ENCODE measurements at regions not wholly inside any gene's neighbourhood (a gene's known extent, or its start where the extent isn't known, plus 50 kb on each side); places are given as distances from the start of the nearest gene placed in this dataset.

DNA sequence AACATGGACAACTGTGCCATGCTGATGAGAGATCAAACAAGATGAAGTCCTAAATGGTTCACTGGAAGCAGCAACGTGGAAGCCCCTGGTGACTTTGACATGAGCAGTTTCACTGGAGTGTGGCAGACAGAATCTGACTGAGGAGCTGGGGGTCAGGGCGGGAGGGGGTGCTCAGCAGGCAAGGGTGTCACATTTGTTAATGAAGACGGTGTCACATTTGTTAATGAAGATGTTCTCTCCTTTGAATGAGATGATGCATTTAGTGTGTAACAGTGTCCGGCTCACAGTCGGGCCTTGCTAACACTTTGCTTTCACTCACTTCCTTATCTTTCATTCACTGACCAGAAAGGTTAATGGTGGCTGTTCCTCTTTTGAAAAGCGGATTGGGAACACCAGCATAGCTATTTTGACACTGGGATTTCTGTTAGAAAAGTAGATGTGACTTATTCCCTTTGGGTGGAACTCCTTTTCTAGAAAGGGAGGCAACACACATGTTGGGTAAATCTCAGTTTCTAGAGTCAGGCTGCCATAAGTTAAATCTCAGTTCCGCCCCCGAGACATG is 693.7 kb downstream of the UQCRFS1 start (continued):
- TF ChIP-seq SMAD3 (CRISPR knock-in tag; IDR thresholded peaks at IDR 0.05; ENCODE audit: borderline replicate concordance), result no peak
- TF ChIP-seq ZNF317 (CRISPR knock-in tag; IDR thresholded peaks at IDR 0.05; ENCODE audit: borderline replicate concordance, low read depth), result no peak
- TF ChIP-seq PRRX2 (CRISPR knock-in tag; IDR thresholded peaks at IDR 0.05), result no peak

- Mint-ChIP-seq H3K9me3 (no peaks in the 10 kb centered on the region), H3K27me3 (ENCODE audit: low read depth) (peaks cover 4% of the 10 kb centered on the region; the same call in 1 of the 2 replicates), H3K36me3 (no peaks in the 10 kb centered on the region), H3K4me1 (peaks cover 32% of the 10 kb centered on the region), H3K4me3 (no peak overlapping the region), H3K27ac (no peak overlapping the region)
- ATAC-seq, result no peak
- POLR2A ChIA-PET, result no interaction called here
- TF ChIP-seq ERG (CRISPR knock-in tag; IDR thresholded peaks at IDR 0.05) (no peak), ATF1 (CRISPR knock-in tag; IDR thresholded peaks at IDR 0.05) (no peak), ZNF121 (CRISPR knock-in tag; IDR thresholded peaks at IDR 0.05) (no peak), OVOL2 (CRISPR knock-in tag; IDR thresholded peaks at IDR 0.05; ENCODE audit: borderline replicate concordance) (no peak), ESRRA (CRISPR knock-in tag; IDR thresholded peaks at IDR 0.05; ENCODE audit: borderline replicate concordance) (no peak), ZNF232 (CRISPR knock-in tag; IDR thresholded peaks at IDR 0.05) (no peak), USF2 (CRISPR knock-in tag; IDR thresholded peaks at IDR 0.05) (no peak), ELF4 (CRISPR knock-in tag; IDR thresholded peaks at IDR 0.05; ENCODE audit: low read depth) (no peak), PREB (CRISPR knock-in tag; IDR thresholded peaks at IDR 0.05; ENCODE audit: borderline replicate concordance) (no peak), E2F4 (CRISPR knock-in tag; IDR thresholded peaks at IDR 0.05; ENCODE audit: borderline replicate concordance, low read depth) (no peak), JAZF1 (CRISPR knock-in tag; IDR thresholded peaks at IDR 0.05) (no peak), ZNF281 (CRISPR knock-in tag; IDR thresholded peaks at IDR 0.05) (no peak)
- TF ChIP-seq, protein P1, sequence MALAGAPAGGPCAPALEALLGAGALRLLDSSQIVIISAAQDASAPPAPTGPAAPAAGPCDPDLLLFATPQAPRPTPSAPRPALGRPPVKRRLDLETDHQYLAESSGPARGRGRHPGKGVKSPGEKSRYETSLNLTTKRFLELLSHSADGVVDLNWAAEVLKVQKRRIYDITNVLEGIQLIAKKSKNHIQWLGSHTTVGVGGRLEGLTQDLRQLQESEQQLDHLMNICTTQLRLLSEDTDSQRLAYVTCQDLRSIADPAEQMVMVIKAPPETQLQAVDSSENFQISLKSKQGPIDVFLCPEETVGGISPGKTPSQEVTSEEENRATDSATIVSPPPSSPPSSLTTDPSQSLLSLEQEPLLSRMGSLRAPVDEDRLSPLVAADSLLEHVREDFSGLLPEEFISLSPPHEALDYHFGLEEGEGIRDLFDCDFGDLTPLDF (CRISPR knock-in tag; IDR thresholded peaks at IDR 0.05), result no peak
- TF ChIP-seq, protein P2, sequence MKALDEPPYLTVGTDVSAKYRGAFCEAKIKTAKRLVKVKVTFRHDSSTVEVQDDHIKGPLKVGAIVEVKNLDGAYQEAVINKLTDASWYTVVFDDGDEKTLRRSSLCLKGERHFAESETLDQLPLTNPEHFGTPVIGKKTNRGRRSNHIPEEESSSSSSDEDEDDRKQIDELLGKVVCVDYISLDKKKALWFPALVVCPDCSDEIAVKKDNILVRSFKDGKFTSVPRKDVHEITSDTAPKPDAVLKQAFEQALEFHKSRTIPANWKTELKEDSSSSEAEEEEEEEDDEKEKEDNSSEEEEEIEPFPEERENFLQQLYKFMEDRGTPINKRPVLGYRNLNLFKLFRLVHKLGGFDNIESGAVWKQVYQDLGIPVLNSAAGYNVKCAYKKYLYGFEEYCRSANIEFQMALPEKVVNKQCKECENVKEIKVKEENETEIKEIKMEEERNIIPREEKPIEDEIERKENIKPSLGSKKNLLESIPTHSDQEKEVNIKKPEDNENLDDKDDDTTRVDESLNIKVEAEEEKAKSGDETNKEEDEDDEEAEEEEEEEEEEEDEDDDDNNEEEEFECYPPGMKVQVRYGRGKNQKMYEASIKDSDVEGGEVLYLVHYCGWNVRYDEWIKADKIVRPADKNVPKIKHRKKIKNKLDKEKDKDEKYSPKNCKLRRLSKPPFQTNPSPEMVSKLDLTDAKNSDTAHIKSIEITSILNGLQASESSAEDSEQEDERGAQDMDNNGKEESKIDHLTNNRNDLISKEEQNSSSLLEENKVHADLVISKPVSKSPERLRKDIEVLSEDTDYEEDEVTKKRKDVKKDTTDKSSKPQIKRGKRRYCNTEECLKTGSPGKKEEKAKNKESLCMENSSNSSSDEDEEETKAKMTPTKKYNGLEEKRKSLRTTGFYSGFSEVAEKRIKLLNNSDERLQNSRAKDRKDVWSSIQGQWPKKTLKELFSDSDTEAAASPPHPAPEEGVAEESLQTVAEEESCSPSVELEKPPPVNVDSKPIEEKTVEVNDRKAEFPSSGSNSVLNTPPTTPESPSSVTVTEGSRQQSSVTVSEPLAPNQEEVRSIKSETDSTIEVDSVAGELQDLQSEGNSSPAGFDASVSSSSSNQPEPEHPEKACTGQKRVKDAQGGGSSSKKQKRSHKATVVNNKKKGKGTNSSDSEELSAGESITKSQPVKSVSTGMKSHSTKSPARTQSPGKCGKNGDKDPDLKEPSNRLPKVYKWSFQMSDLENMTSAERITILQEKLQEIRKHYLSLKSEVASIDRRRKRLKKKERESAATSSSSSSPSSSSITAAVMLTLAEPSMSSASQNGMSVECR (CRISPR knock-in tag; IDR thresholded peaks at IDR 0.05; ENCODE audit: borderline replicate concordance), result no peak
- CTCF ChIA-PET, result interaction anchor here (1.4 kb wide), 1 partner anchor 117 kb away, joined by 4 read pairs; no protein-coding TSS in a partner anchor
- DNase-seq (ENCODE audit: low spot score), result no peak
These were observed 696.5 kb downstream of the UQCRFS1 start for GRCh38 chr19:28516415-28516872.

Data from WTC11 (cell line).